GM19324 (cell line): ENCODE measurements at regions not wholly inside any gene's neighbourhood (a gene's known extent, or its start where the extent isn't known, plus 50 kb on each side); places are given as distances from the start of the nearest gene placed in this dataset.
"Not testable (repeated sequence)": the region's sequence is repeated elsewhere in the genome, so short reads cannot be mapped to it uniquely, and the experiment has no call there.

Experiments used
- ATAC-seq: cut with Tn5 transposase; IDR thresholded peaks from one replicate; pipeline ENCODE4 v1.9.1; 2021; ENCODE audit warnings: mild to moderate bottlenecking, moderate library complexity; ENCODE audit not compliant: unreplicated experiment, low FRiP score

DNA sequence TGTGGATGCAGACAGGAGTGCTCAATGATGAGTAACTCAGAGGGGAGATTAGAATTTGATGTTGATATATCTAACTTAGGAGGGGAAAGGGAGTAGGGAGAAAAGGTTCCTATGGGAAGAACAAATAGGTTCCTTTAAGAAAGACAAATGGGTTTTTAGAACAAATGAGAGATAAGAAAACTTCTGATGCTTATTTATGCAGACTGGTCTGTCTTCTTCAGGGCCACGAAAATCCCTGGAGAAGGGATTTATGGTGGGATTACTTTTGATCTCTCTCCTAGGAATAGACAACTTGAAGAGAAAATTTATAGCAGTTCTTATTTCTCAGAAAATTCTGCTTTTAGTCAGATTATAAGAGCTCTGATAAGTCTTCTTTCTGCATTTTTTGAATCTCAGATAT, 99.0 kb upstream of the DDHD1 start:
- ATAC-seq, result no peak

DNA sequence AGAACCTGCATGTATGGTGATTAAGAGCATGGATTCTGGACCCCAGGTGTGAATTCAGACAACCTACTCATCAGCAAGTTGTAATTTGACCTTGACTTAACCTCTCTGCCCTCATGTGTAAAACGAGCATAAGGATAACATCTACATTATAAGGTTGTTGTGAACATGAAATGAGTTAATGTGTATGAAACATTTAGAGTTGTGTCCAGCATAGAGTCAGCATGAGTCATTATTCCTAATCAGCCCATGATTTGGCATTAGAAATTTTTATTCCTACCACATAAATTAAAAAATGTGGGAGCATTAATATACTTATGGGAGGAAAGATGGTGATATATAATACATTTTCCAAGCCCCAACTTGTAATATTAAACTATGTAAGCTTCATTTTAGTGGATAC, 95.9 kb upstream of the DDHD1 start:
- ATAC-seq, result no peak

DNA sequence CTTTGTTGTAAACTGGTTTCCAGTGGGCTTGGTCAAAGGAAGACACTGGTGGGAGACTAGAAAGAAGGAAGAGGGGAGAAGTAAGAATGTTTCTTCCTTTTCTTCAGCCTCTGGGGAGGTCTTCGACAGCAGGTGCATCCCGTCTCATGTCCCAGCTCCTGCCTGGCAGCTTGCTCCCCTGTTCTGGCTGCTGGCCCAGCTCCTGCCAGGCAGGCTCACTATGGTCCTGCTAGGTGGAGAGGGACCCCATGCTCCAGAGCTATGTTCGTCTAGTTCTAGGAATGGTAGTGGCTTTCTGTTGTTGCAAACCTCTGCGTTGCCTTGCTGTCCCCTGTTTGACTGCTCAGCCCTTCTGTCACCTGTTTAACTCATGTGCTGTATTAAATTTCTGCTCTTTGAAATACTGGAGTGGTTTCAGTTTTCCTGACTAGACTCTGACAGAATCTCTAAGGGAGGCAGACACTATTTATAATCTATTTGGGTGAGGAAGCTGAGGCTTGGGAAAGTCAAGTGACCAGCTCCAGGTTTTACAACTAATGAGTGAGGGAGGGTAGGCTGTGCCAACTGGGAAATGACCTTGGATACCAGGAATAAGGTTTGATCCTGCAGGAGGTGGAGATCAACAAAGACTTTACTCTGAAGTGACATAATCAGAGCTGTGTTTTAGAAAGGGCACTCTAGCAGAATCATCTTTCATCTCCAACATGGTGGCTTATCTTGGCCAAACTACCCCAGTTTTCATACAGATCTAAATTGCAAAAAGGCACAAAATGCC, 94.7 kb upstream of the DDHD1 start:
- no peak for ATAC-seq

GRCh38 chr14:53242898-53243297, 89.8 kb upstream of the DDHD1 start:
- ATAC-seq, result not testable (repeated sequence)

- ATAC-seq, result no peak
Observed at GRCh38 chr14:53237488-53237887, 84.4 kb upstream of the DDHD1 start.

DNA sequence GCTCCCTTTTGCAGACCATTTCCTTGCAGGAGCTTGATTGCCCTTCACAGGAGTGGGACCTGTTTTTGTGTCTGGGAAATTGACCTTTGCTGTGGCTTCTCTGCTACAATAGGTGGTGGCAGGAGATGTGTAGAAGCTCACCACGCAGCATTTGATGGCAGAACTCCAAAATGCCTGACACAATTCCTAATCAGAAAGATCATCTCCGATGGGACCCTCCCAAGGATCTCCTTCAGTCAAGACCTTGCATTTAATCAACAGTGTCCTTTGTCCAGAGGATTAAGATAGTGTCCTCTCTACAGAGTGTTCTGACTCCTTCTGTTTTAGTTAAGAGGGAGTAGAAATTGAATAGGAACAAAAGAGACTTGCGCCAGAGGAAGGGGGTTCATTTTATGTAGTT, 83.6 kb upstream of the DDHD1 start:
- ATAC-seq, result no peak

DNA sequence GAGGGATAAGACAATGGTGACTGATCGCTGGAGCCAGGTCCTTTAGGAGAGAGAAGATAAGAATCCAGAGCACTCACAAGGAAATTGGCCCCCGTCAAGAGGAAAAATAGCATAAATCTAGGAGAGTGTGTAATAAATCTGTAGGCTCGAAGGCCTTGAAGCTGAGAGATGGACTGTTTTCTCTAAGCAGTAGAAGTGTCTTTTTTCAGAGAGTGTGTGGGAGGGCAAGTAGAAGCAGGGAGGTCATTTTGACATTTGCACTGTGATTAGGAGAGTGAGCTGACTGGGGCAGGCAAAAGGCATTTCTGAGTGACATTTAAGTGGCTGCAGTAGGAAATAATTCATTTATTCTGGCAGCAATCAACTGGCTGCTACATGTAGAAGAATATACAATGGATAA, 78.0 kb upstream of the DDHD1 start:
- no peak for ATAC-seq

GRCh38 chr14:53228966-53229365, 75.8 kb upstream of the DDHD1 start:
- ATAC-seq, result no peak

DNA sequence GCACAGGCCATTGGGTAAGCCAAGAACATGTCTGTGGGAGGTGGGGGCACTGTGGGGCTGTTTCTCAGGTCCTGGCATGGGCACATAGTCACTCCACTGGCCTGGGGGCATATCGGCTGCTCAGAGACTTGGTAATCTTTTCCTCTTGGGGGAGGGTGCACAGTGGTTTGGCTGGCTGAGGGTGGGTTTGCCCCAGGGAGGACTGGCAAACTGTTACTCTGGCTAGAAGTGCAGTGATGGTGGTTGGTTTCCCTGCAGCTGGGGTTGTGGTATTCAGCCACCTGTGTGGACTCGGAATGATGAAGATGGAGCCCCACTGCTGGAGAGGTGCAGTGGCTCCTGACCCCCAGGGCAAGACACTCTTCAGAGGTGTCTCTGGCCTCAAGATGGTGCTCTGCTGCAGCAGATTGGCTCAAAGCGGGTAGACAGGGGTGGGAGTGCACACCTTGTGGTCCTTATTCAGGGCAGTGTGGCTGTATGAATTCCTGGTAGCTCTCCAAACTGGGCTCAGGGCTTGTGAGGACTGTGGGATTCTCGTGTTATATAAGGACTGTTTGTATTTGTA, 74.1 kb upstream of the DDHD1 start:
- no peak for ATAC-seq

DNA sequence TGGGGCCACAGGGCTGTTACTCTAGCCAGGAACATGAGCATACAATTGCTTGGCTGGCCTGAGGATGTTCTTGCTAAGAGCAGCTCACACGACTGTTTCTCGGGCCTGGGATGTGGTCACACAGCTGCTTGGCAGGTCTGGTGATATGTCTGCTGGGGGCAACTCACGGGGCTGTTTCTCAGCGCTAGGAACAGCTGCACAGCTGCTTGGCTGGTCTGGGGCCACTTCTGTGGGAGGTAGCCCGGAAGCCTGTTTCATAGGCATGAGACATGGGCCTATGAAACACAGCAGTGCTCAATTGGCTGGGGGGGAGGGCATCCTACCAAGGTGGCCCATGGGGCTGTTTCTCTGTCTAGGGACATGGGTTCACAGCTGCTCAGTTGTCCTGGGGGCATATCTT, 73.4 kb upstream of the DDHD1 start:
- no peak for ATAC-seq

DNA sequence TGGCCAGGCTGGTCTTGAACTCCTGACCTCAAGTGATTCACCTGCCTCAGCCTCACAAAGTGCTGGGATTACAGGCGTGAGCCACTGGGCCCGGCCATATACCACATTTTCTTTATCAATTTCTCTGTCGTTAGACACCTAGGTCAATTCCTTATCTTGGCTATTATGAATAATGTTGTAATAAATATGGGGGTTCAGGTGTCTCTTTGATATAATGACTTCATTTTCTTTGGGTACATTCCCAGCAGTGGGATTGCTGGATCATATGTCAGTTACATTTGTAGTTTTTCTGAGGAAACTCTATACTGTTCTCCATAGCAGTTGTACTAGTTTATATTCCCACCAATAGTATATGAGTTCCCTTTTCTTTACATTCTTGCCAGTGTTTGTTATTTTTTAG, 67.8 kb upstream of the DDHD1 start:
- ATAC-seq, result no peak

DNA sequence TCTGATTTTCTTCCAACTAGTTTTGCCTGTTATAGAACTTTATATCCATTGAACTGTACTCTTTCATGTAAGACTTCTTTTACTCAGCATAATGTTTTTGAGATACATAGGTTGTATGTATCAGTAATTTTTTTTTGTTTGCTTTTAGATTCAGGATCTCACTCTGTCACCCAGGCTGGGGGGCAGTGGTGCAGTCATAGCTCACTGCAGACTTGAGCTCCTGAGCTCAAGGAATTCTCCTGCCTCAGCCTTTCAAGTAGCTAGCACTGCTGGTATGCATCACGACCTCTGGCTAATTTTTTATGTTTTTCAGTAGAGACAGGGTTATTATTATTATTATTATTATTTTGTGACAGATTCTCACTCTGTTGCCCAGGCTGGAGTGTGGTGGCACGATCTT, 65.0 kb upstream of the DDHD1 start:
- ATAC-seq, result no peak

DNA sequence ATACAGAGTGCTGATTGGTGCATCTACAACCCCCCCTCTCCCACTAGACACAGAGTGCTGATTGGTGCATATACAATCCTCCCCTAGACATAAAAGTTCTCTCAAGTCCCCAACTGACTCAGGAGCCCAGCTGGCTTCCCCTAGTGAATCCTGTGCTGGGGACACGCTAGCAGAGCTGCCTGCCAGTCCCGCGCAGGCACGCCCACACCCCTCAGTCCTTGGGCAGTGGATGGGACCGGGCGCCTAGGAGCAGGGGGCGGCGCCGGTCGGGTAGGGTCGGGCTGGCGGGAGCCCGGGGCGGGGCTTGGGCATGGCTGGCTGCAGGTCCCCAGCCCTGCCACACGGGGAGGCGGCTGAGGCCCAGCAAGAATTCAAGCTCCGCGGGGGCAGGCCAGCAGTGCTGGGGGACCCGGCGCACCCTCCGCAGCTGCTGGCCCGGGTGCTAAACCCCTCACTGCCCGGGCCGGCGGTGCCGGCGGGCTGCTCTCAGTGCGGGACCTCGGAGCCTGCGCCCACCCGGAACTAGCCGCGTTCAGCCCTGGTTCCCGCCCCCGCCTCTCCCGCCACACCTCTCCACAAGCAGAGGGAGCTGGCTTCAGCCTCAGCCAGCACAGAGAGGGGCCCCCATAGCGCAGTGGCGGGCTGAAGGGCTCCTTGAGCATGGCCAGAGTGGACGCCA, 64.3 kb upstream of the DDHD1 start:
- peak; percentile 99 for ATAC-seq

DNA sequence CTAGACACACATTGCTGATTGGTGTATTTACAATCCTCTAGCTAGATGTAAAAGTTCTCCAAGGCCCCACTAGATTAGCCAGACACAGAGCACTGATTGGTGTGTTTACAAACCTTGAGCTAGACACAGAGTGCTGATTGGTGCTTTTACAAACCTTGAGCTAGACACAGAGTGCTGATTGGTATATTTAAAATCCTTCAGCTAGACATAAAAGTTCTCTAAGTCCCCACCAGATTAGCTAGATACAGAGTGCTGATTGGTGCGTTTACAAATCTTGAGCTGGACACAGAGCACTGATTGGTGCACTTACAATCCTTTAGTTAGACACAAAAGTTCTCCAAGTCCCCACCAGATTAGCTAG, 63.8 kb upstream of the DDHD1 start:
- not testable (repeated sequence) for ATAC-seq

- not testable (repeated sequence) for ATAC-seq
Observed at GRCh38 chr14:53216478-53216877, 63.4 kb upstream of the DDHD1 start.

DNA sequence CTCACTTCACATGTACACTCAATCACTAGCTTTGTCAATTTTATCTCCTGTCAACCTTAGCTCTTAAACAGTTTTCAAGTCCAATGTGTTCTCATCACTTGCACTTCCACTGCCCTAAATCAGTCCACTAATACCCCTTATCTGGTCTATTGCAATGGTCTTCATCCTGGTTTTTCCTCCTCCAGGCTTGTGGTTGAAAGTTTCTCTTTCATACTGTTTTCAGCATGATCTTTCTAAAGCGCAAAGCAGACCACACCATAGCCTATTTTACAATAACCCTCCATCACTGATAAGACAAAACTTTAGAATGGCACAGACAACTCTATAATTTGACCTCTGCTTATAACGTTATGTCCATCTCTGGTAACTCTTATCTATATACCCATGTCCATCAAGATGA, 62.0 kb upstream of the DDHD1 start:
- ATAC-seq, result no peak

- no peak for ATAC-seq
Observed at GRCh38 chr14:53214384-53214783, 61.3 kb upstream of the DDHD1 start.

GRCh38 chr14:53213761-53214160, 60.6 kb upstream of the DDHD1 start:
- no peak for ATAC-seq

DNA sequence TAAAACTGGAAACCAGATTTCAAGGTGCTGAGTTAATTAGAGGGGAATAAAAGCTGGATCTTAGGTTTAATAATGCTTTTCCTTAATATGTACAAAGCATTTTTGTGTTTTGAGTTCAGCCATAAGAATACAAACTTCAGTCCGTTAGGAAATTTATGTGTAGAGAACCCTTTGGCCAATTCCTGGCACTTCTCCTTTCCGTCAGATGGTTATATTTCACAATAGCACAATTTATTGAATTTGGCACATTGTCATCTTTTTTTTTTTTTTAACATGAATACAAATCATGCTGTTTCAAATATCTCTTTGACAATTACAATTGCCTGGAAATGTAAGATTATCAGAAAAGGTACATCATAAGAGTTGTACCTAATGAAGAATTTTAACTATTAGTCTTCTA, 56.2 kb upstream of the DDHD1 start:
- ATAC-seq, result no peak
